Gastroesophageal sphincter (tissue), 4 donors: ENCODE measurements at regions not wholly inside any gene's neighbourhood (a gene's known extent, or its start where the extent isn't known, plus 50 kb on each side); places are given as distances from the start of the nearest gene placed in this dataset.

ENCODE experiments used
- ATAC-seq: fragments of 150-250 bp; one replicate; pipeline ENCODE4 v1.9.1; 2016; ENCODE audit warnings: mild to moderate bottlenecking, moderate library complexity
- H3K27ac ChIP-seq, 4 donors: fragments of 200-600 bp; sonication (generic) in 3 of 4; 1 replicate in 3 of 4; 2 replicates in 1 of 4; pipeline ENCODE4 v1.5.1; 2016 to 2019
- H3K27me3 ChIP-seq: fragments of 200-600 bp; sonication (generic); one replicate; pipeline ENCODE4 v1.5.1; 2019
- H3K36me3 ChIP-seq, 2 donors: fragments of 200-600 bp; sonication (generic); one replicate each; pipeline ENCODE4 v1.5.1; 2019; ENCODE audit warnings: control low read depth in 1 of 2
- H3K4me1 ChIP-seq, 3 donors: fragments of 200-600 bp; sonication (generic); 1 replicate in 2 of 3; 2 replicates in 1 of 3; pipeline ENCODE4 v1.5.1; 2016 to 2019; ENCODE audit warnings: control low read depth in 2 of 3
- H3K4me3 ChIP-seq, 2 donors: fragments of 200-600 bp; sonication (generic); one replicate each; pipeline ENCODE4 v1.5.1; 2019; ENCODE audit warnings: mild to moderate bottlenecking in 1 of 2, moderate library complexity in 1 of 2
- H3K9me3 ChIP-seq, 3 donors: fragments of 200-600 bp; sonication (generic); one replicate each; pipeline ENCODE4 v1.5.1; 2017 to 2019; ENCODE audit warnings: control low read depth in 2 of 3
- CTCF ChIP-seq, 4 experiments: fragments of 200-600 bp in 2 of 4; fragments of 450-650 bp in 2 of 4; sonication (generic) in 1 of 4; IDR thresholded peaks; one replicate each; pipeline ENCODE4 v1.5.1; 2017 to 2019; ENCODE audit warnings: antibody characterized with exemption in 4 of 4, mild to moderate bottlenecking in 2 of 4, moderate library complexity in 2 of 4
- EP300 ChIP-seq: sonication (generic); formaldehyde crosslinking; IDR thresholded peaks from one replicate; pipeline ENCODE4 v1.6.1; 2017; ENCODE audit warnings: antibody characterized with exemption, mild to moderate bottlenecking
- POLR2A ChIP-seq, 2 donors: fragments of 450-650 bp; IDR thresholded peaks; one replicate each; pipeline ENCODE4 v1.6.1; 2017; ENCODE audit warnings: antibody characterized with exemption in 2 of 2, mild to moderate bottlenecking in 2 of 2, moderate library complexity in 1 of 2
- POLR2AphosphoS5 ChIP-seq: sonication (generic); formaldehyde crosslinking; IDR thresholded peaks from one replicate; pipeline ENCODE4 v1.6.1; 2017; ENCODE audit warnings: antibody characterized with exemption
- WGBS, 2 donors: methylation state at CpG; one replicate each; pipeline ENCODE4 v1.1.5; 2018; ENCODE audit warnings: low coverage in 1 of 2; 5-methylcytosine and 5-hydroxymethylcytosine counted together

DNA sequence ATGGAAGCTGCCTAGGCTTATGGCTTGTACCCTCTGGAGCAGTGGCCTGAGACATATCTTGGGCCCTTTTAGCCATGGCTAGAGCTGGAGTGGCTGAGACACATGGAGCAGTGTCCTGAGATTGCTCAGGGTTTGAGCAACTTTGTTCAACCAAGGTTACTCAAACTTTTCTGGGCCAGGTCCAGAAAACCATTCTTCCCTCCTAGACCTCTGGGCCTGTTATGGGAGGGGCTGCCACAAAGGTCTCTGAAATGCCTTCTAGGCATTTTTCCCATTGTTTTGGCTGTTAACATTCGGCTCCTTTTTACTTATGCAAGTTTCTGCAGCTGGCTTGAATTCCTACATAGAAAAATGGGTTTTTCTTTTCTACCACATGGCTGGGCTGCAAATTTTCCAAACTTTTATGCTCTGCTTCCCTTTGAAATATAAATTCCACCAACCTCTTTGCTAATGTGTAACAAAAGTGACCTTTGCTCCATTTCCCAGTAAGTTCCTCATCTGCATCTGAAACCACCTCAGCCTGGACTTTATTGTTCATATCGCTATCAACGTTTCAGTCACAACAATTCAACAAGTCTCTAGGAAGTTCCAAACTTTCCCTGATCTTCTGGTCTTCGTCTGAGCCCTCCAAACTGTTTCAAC, 84.9 kb upstream of the MAP4K3 start:
- H3K4me1 ChIP-seq, result peaks cover 5 to 9% (median 7%) of the 10 kb centered on the region in 3 donors
- no peak for ATAC-seq
- no peak for TF ChIP-seq EP300

GRCh38 chr2:39522518-39522877, 85.4 kb upstream of the MAP4K3 start:
- H3K4me3 ChIP-seq, result no peak overlapping the region
- peaks cover under 1 to 4% (median 2%) of the 10 kb centered on the region in 3 donors for H3K4me1 ChIP-seq
- no peak for ATAC-seq
- no peaks in the 10 kb centered on the region for H3K9me3 ChIP-seq
- TF ChIP-seq EP300 (no peak), POLR2A (IDR thresholded peaks at IDR 0.05) (no peak), POLR2AphosphoS5 (no peak), CTCF (IDR thresholded peaks at IDR 0.05) (no peak)
- no peaks in the 10 kb centered on the region for H3K36me3 ChIP-seq
- WGBS, 2 donors, result 94% methylated on average over 2 of the region's 2 CpGs; no CpG with 5 or more reads in 1 of the 2 donors
- H3K27ac ChIP-seq, result no peak overlapping the region
- H3K27me3 ChIP-seq, result no peaks in the 10 kb centered on the region

More for the DNA sequence above, 84.9 kb upstream of the MAP4K3 start:
- no peaks in the 10 kb centered on the region for H3K27me3 ChIP-seq
- H3K9me3 ChIP-seq, result no peaks in the 10 kb centered on the region
- H3K27ac ChIP-seq, result no peak overlapping the region
- H3K4me3 ChIP-seq, result no peak overlapping the region
- WGBS, 2 donors, result 54 to 59% methylated on average over 4 of the region's 4 CpGs
- H3K36me3 ChIP-seq, result no peaks in the 10 kb centered on the region

DNA sequence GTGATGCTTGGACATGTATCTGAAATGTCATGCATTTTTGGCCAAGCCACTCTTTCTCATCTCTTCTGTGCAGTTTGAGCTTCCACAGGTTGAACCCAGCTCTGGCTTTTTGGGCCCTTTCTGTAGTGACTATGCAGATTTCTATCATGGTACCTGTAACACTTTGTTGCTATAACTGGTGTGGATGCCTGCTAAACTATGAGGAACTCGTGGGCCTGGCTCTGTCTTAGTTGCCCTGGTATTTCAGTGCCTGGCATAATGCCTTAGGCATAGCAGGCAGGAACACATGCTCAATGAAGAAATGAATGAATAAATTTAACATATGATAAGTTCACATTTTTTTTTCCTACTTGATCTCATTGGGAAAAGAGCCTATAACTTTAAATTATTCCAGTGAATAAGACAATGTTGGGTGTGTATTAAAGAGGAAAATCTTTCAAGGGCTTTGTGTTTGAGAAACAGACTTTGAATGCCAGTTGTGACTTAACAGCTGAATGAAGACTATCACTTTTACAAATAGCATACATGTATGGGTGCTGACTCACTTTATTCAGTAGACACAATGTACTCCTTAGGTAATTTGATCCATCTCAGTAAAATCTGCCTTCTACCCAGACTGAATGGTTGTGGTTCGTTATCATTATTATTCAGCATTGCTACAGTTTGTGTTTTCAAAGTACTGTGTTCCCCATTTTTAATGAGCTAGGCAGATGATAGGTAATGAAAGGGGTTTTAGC, 86.4 kb upstream of the MAP4K3 start:
- no peak for ATAC-seq

DNA sequence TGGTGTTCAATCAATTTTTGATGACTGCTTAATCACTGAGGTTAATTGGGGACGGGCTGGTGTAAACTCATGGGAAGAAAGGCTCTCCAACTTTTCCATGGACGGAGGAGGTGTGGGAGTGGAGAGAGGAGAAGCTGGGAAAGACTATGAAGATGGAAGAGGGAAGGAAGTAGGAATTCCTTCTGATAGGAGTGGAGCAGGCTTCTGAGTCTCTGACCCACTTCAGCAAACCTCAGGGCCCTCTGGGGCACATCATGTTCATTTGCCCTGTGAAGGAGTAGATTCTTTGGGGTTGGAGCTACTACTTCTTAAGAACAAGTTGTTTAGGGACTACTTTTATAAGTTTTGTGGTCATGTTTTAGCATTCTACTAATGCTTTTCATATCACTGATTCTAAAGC, 87.0 kb upstream of the MAP4K3 start:
- ATAC-seq, result no peak
- Histone ChIP-seq H3K36me3 (no peaks in the 10 kb centered on the region), H3K27ac (no peak overlapping the region), H3K4me3 (no peak overlapping the region), H3K4me1 (no peaks in the 10 kb centered on the region), H3K27me3 (no peaks in the 10 kb centered on the region), H3K9me3 (no peaks in the 10 kb centered on the region)
- no peak for TF ChIP-seq POLR2AphosphoS5
- TF ChIP-seq EP300, result no peak
- TF ChIP-seq CTCF (IDR thresholded peaks at IDR 0.05), result no peak
- no peak for TF ChIP-seq POLR2A (IDR thresholded peaks at IDR 0.05)
- WGBS, 2 donors, result 87 to 92% methylated on average over 2 of the region's 2 CpGs

More for the DNA sequence above, 86.4 kb upstream of the MAP4K3 start:
- Histone ChIP-seq H3K9me3 (no peaks in the 10 kb centered on the region), H3K27me3 (no peaks in the 10 kb centered on the region), H3K36me3 (no peaks in the 10 kb centered on the region), H3K4me3 (no peak overlapping the region), H3K4me1 (no peaks in the 10 kb centered on the region), H3K27ac (no peak overlapping the region)
- TF ChIP-seq EP300, result no peak
- no peak for TF ChIP-seq CTCF (IDR thresholded peaks at IDR 0.05)
- TF ChIP-seq POLR2AphosphoS5, result no peak
- no peak for TF ChIP-seq POLR2A (IDR thresholded peaks at IDR 0.05)
- WGBS, 2 donors, result 66 to 75% methylated on average over 2 of the region's 2 CpGs

DNA sequence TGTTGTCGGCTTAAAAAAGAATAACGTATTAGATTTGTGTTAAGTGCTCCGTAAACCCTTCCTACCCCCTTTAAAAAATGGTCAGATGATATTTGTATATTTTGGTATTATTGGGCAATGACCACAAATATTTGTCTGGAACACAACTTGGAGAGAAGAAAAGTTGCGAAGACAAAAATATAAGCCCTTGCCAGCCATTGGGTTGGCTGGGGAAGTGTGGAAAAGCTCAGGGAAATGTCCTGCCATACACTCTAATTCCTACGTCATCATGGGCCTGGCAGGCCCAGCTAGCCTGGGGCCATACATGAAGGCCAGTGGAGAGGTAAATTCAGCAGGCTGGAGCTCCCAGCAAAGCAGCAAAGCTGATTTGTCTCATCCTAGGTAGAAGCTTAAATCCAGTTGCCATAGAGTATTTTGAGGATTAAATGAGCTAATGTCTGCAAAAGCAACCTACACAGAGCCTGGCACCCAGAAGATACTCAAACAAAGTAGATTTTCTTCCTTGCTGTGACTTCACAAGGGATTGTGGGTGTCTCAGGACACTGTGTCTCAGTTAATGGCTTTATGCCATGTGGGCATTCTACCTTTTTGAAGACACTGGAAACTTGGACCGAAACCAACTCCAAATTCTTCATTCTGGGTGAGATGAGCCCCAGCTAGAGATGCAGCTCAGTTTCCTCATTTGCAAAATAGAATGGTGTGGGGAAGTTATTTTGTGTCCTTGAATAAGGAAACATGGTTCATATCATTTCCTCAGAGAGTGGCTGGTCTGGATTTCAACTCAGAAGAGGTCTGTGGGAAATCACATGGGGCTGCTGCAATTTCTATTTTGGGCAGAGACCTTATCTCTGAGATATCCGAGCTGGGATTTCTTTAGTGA, 87.9 kb upstream of the MAP4K3 start:
- 60 to 72% methylated on average over 5 to 7 of the region's 7 CpGs for WGBS, 2 donors
- Histone ChIP-seq H3K36me3 (no peaks in the 10 kb centered on the region), H3K4me1 (peaks cover 0 to 2% (median 0%) of the 10 kb centered on the region in 3 donors), H3K9me3 (no peaks in the 10 kb centered on the region), H3K4me3 (no peak overlapping the region), H3K27me3 (no peaks in the 10 kb centered on the region), H3K27ac (no peak overlapping the region)
- no peak for ATAC-seq
- no peak for TF ChIP-seq CTCF (IDR thresholded peaks at IDR 0.05)
- no peak for TF ChIP-seq POLR2AphosphoS5
- TF ChIP-seq POLR2A (IDR thresholded peaks at IDR 0.05), result no peak
- TF ChIP-seq EP300, result no peak
